Bronchial epithelial cell (primary cell): ENCODE measurements at regions not wholly inside any gene's neighbourhood (a gene's known extent, or its start where the extent isn't known, plus 50 kb on each side); places are given as distances from the start of the nearest gene placed in this dataset.

Experiments used
- DNase-seq: peaks from one replicate; pipeline ENCODE4 v3.0.0-alpha.2; 2010; ENCODE audit warnings: low read depth
- FAIRE-seq: peaks from 2 replicates; lab custom pipeline; 2011; peaks lifted over from hg19 to GRCh38; lab: Jason Lieb, UNC
- H3K27me3 ChIP-seq: 2 replicates; pipeline ENCODE4 v1.5.1; 2011; ENCODE audit warnings: low read length; ENCODE audit not compliant: control insufficient read depth, insufficient read depth
- H3K36me3 ChIP-seq: 2 replicates; pipeline ENCODE4 v1.5.1; 2011; ENCODE audit warnings: low read length; ENCODE audit not compliant: control insufficient read depth, insufficient read depth
- H3K4me3 ChIP-seq: 2 replicates; pipeline ENCODE4 v1.5.1; 2011; ENCODE audit warnings: mild to moderate bottlenecking, low read depth, low read length, control low read depth
- CTCF ChIP-seq: IDR thresholded peaks from 2 replicates; pipeline ENCODE4 v1.5.1; 2011; ENCODE audit warnings: mild to moderate bottlenecking, moderate library complexity, low read length, control low read depth, inconsistent platforms; ENCODE audit not compliant: insufficient read depth, severe bottlenecking

GRCh38 chr4:149983401-149983800 is 94.8 kb upstream of the DCLK2 start:
- Histone ChIP-seq H3K36me3 (no peaks in the 10 kb centered on the region), H3K27me3 (no peaks in the 10 kb centered on the region), H3K4me3 (no peak overlapping the region)
- TF ChIP-seq CTCF = no peak
- DNase-seq (no peak), FAIRE-seq (no peak)

- DNase-seq (no peak), FAIRE-seq (no peak)
- H3K27me3 ChIP-seq = no peaks in the 10 kb centered on the region
- H3K4me3 ChIP-seq = no peak overlapping the region
- H3K36me3 ChIP-seq = no peaks in the 10 kb centered on the region
- no peak for TF ChIP-seq CTCF
Measured at GRCh38 chr4:149983931-149984330, 94.3 kb upstream of the DCLK2 start.

GRCh38 chr4:149985981-149986380 is 92.3 kb upstream of the DCLK2 start:
- Histone ChIP-seq H3K36me3 (no peaks in the 10 kb centered on the region), H3K4me3 (no peak overlapping the region), H3K27me3 (no peaks in the 10 kb centered on the region)
- DNase-seq (no peak), FAIRE-seq (no peak)
- no peak for TF ChIP-seq CTCF

- FAIRE-seq (no peak), DNase-seq (no peak)
Measured at GRCh38 chr4:149986917-149987316, 91.3 kb upstream of the DCLK2 start.

GRCh38 chr4:149987330-149988086 is 90.7 kb upstream of the DCLK2 start:
- FAIRE-seq (no peak), DNase-seq (no peak)
- TF ChIP-seq CTCF = no peak
- no peak overlapping the region for H3K4me3 ChIP-seq
- no peaks in the 10 kb centered on the region for H3K27me3 ChIP-seq
- H3K36me3 ChIP-seq = no peaks in the 10 kb centered on the region

More at GRCh38 chr4:149986917-149987316, 91.3 kb upstream of the DCLK2 start:
- Histone ChIP-seq H3K4me3 (no peak overlapping the region), H3K27me3 (no peaks in the 10 kb centered on the region), H3K36me3 (no peaks in the 10 kb centered on the region)
- no peak for TF ChIP-seq CTCF

- TF ChIP-seq CTCF = no peak
- no peak for FAIRE-seq
- no peak overlapping the region for H3K4me3 ChIP-seq
- H3K36me3 ChIP-seq = no peaks in the 10 kb centered on the region
- H3K27me3 ChIP-seq = no peaks in the 10 kb centered on the region
- DNase-seq = no peak
Measured at GRCh38 chr4:149988087-149988410, 90.2 kb upstream of the DCLK2 start.
